ENCODE measurements at regions not wholly inside any gene's neighbourhood (a gene's known extent, or its start where the extent isn't known, plus 50 kb on each side); places are given as distances from the start of the nearest gene placed in this dataset.

- DNase-seq (ENCODE audit: low spot score) = no peak
- Histone ChIP-seq H3K4me2 (ENCODE audit: low read depth, low read length) (no peak overlapping the region), H3K4me3 (replicated peaks in 1 of 3; ENCODE audit: insufficient read depth in 1 of 3, low read depth in 2 of 3, low read length in 3 of 3) (no peak overlapping the region), H2AFZ (ENCODE audit: low read length) (no peak overlapping the region), H3K4me1 (ENCODE audit: insufficient read depth, low read length) (no peaks in the 10 kb centered on the region), H3K27me3 (ENCODE audit: control insufficient read depth in 1 of 2, insufficient read depth in 2 of 2, low read length in 2 of 2) (no peaks in the 10 kb centered on the region), H3K36me3 (replicated peaks in 1 of 2; ENCODE audit: control insufficient read depth in 1 of 2, insufficient read depth in 2 of 2, low read length in 2 of 2) (no peaks in the 10 kb centered on the region), H3K9me3 (ENCODE audit: low read length) (no peaks in the 10 kb centered on the region), H3K79me2 (ENCODE audit: insufficient read depth, low read length) (no peaks in the 10 kb centered on the region), H3K9ac (ENCODE audit: insufficient read depth, low read depth, low read length) (no peak overlapping the region), H3K27ac (ENCODE audit: extremely low read length, insufficient read depth, low read length) (no peak overlapping the region), H4K20me1 (ENCODE audit: insufficient read depth, low read length) (no peaks in the 10 kb centered on the region)
- no peak for TF ChIP-seq MXD3 (CRISPR knock-in tag; IDR thresholded peaks at IDR 0.05)
- TF ChIP-seq MAZ (IDR thresholded peaks at IDR 0.05; ENCODE audit: borderline replicate concordance, low read depth, low read length) = no peak
- no peak for TF ChIP-seq MAZ (CRISPR knock-in tag; IDR thresholded peaks at IDR 0.05; ENCODE audit: low read depth)
- no peak for TF ChIP-seq HNRNPUL1 (IDR thresholded peaks at IDR 0.05; ENCODE audit: low read depth, low read length)
- no peak for TF ChIP-seq HDAC6 (IDR thresholded peaks at IDR 0.05; ENCODE audit: low read depth, low read length)
- no peak for TF ChIP-seq GRHL1 (CRISPR knock-in tag; conservative IDR thresholded peaks at IDR 0.05)
- TF ChIP-seq, protein P1, sequence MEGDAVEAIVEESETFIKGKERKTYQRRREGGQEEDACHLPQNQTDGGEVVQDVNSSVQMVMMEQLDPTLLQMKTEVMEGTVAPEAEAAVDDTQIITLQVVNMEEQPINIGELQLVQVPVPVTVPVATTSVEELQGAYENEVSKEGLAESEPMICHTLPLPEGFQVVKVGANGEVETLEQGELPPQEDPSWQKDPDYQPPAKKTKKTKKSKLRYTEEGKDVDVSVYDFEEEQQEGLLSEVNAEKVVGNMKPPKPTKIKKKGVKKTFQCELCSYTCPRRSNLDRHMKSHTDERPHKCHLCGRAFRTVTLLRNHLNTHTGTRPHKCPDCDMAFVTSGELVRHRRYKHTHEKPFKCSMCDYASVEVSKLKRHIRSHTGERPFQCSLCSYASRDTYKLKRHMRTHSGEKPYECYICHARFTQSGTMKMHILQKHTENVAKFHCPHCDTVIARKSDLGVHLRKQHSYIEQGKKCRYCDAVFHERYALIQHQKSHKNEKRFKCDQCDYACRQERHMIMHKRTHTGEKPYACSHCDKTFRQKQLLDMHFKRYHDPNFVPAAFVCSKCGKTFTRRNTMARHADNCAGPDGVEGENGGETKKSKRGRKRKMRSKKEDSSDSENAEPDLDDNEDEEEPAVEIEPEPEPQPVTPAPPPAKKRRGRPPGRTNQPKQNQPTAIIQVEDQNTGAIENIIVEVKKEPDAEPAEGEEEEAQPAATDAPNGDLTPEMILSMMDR (CRISPR knock-in tag; IDR thresholded peaks at IDR 0.05) = no peak
- TF ChIP-seq PHF5A (CRISPR knock-in tag; IDR thresholded peaks at IDR 0.05; ENCODE audit: low read depth, unreplicated experiment) = no peak
- TF ChIP-seq RAD21 (CRISPR knock-in tag; IDR thresholded peaks at IDR 0.05) = no peak
- TF ChIP-seq ZNF619 (CRISPR knock-in tag; IDR thresholded peaks at IDR 0.05) = no peak
- POLR2A ChIA-PET = no interaction called here
- BruUV-seq (replicated peaks) = no TSS peak
- no peak for FAIRE-seq
- 0% methylated on average over 1 of the region's 1 CpG for WGBS (ENCODE audit: low lambda C conversion rate)
- ATAC-seq = no peak
- in situ Hi-C loops (cut with HindIII; ENCODE audit: extremely low pct_ligation_motif_present, low pct_unique_long_range_greater_than_20kb) (no loop called here), intact Hi-C loops (cut with micrococcal nuclease; ENCODE audit: unreplicated experiment) (no loop called here)
- CTCF ChIA-PET (ENCODE audit: low intra/inter-chr PET ratio, low total read pairs) = no interaction called here
These were observed 170.4 kb downstream of the RSL24D1 start for GRCh38 chr15:55026381-55026780.

Measured in HepG2 (cell line).